ENCODE measurements at regions not wholly inside any gene's neighbourhood (a gene's known extent, or its start where the extent isn't known, plus 50 kb on each side); places are given as distances from the start of the nearest gene placed in this dataset.

DNA sequence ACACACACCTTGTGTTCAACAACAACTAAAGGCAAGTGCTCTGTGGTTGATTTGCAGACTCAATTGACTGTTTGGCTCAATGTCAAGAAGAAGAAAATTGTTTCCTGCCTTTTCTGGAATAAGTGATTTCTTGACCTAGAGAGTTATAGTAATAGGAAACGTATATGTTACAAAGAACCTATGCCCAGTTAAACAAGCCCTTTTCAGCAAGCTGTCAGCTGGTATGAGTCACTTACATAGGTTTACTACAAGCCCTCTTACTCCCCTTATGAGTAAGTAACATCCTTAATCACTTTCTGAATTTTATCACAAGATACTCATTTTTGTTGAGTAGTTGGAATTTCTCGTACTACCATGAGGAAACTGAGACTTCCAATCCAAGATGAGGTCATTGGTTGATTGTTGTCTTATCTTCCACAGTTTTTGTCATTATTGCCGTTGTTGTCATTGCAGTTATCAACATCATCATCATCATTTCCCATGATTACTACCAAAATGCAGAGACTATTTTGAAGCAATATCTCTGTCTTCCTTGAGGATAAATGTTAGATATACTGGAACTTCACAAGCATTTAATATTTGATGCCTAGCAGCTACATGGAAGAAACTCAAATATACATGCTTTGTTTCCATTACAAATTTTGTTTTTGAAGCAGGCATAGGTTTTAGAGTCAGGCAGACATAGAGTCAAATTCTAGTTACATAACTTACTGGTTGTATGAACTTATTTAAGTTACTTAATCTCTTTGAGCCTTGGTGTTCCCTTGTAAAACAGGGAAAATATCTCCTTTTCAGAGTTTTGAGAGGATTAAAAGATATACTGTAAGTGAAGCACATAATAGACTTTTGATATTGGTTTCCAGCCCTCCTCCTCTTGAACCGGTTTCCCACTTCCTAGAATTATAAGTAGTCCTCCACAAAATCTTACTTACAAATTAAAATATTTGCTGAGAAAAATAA is 106.0 kb downstream of the RAP2A start:
- TF ChIP-seq OSR1 (CRISPR knock-in tag; IDR thresholded peaks at IDR 0.05) (no peak), RARB (CRISPR knock-in tag; IDR thresholded peaks at IDR 0.05) (no peak), ISL1 (CRISPR knock-in tag; IDR thresholded peaks at IDR 0.05) (no peak), BACH2 (CRISPR knock-in tag; IDR thresholded peaks at IDR 0.05; ENCODE audit: borderline replicate concordance) (no peak), GLIS3 (CRISPR knock-in tag; IDR thresholded peaks at IDR 0.05) (no peak), ARNTL (CRISPR knock-in tag; IDR thresholded peaks at IDR 0.05; ENCODE audit: borderline replicate concordance, low read depth) (no peak), ZFP3 (CRISPR knock-in tag; IDR thresholded peaks at IDR 0.05) (no peak), ZNF8 (CRISPR knock-in tag; IDR thresholded peaks at IDR 0.05) (no peak)
- TF ChIP-seq, protein P1, sequence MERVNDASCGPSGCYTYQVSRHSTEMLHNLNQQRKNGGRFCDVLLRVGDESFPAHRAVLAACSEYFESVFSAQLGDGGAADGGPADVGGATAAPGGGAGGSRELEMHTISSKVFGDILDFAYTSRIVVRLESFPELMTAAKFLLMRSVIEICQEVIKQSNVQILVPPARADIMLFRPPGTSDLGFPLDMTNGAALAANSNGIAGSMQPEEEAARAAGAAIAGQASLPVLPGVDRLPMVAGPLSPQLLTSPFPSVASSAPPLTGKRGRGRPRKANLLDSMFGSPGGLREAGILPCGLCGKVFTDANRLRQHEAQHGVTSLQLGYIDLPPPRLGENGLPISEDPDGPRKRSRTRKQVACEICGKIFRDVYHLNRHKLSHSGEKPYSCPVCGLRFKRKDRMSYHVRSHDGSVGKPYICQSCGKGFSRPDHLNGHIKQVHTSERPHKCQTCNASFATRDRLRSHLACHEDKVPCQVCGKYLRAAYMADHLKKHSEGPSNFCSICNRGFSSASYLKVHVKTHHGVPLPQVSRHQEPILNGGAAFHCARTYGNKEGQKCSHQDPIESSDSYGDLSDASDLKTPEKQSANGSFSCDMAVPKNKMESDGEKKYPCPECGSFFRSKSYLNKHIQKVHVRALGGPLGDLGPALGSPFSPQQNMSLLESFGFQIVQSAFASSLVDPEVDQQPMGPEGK (CRISPR knock-in tag; IDR thresholded peaks at IDR 0.05; ENCODE audit: borderline replicate concordance) = no peak
- TF ChIP-seq, protein P2, sequence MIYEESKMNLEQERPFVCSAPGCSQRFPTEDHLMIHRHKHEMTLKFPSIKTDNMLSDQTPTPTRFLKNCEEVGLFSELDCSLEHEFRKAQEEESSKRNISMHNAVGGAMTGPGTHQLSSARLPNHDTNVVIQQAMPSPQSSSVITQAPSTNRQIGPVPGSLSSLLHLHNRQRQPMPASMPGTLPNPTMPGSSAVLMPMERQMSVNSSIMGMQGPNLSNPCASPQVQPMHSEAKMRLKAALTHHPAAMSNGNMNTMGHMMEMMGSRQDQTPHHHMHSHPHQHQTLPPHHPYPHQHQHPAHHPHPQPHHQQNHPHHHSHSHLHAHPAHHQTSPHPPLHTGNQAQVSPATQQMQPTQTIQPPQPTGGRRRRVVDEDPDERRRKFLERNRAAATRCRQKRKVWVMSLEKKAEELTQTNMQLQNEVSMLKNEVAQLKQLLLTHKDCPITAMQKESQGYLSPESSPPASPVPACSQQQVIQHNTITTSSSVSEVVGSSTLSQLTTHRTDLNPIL (CRISPR knock-in tag; IDR thresholded peaks at IDR 0.05; ENCODE audit: low read depth) = no peak

All from SK-N-SH treated with all-trans-retinoic acid at 6 μM for 48 hours (cell line).